Epithelial cell of esophagus (primary cell): ENCODE measurements at regions not wholly inside any gene's neighbourhood (a gene's known extent, or its start where the extent isn't known, plus 50 kb on each side); places are given as distances from the start of the nearest gene placed in this dataset.
"Not testable (repeated sequence)": the region's sequence is repeated elsewhere in the genome, so short reads cannot be mapped to it uniquely, and the experiment has no call there.

Experiments
- DNase-seq: peaks from one replicate; pipeline ENCODE4 v3.0.0; 2010; ENCODE audit warnings: low read depth
- H3K4me3 ChIP-seq: 2 replicates; pipeline ENCODE4 v1.5.1; 2011; ENCODE audit warnings: mild to moderate bottlenecking, low read length, control low read depth
- TF ChIP-seq, protein P1 (sequence below): IDR thresholded peaks from 2 replicates; pipeline ENCODE4 v1.5.1; 2011; ENCODE audit warnings: low read depth, mild to moderate bottlenecking, low read length, control low read depth, inconsistent platforms; ENCODE audit not compliant: insufficient read depth; ENCODE audit errors: missing control alignments

DNA sequence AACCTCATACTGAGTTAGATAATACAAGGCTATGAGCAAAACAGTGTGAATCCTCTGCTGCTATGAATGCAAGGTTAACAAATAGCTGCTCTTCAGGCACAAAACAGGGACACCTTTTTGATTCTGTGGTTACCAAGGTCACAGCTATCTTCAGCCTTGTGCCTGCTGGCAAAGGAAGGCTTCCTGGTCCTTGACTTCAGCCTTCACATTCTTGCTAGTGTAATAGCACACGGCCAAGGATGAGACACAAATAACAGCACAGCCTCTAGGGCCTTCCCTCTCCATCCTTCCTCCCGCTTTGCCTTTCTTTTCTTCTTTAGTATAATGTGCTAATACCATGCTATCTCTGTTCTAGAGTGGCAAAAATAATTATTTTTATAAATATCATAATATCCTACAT is 130.6 kb upstream of the CAV2 start:
- TF ChIP-seq, protein P1, sequence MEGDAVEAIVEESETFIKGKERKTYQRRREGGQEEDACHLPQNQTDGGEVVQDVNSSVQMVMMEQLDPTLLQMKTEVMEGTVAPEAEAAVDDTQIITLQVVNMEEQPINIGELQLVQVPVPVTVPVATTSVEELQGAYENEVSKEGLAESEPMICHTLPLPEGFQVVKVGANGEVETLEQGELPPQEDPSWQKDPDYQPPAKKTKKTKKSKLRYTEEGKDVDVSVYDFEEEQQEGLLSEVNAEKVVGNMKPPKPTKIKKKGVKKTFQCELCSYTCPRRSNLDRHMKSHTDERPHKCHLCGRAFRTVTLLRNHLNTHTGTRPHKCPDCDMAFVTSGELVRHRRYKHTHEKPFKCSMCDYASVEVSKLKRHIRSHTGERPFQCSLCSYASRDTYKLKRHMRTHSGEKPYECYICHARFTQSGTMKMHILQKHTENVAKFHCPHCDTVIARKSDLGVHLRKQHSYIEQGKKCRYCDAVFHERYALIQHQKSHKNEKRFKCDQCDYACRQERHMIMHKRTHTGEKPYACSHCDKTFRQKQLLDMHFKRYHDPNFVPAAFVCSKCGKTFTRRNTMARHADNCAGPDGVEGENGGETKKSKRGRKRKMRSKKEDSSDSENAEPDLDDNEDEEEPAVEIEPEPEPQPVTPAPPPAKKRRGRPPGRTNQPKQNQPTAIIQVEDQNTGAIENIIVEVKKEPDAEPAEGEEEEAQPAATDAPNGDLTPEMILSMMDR, result no peak
- no peak overlapping the region for H3K4me3 ChIP-seq
- no peak for DNase-seq

- not testable (repeated sequence) for DNase-seq, H3K4me3 ChIP-seq
These were observed 128.0 kb upstream of the CAV2 start for GRCh38 chr7:116371536-116371935.

- not testable (repeated sequence) for DNase-seq, H3K4me3 ChIP-seq
These were observed 126.3 kb upstream of the CAV2 start for GRCh38 chr7:116373229-116373628.

DNA sequence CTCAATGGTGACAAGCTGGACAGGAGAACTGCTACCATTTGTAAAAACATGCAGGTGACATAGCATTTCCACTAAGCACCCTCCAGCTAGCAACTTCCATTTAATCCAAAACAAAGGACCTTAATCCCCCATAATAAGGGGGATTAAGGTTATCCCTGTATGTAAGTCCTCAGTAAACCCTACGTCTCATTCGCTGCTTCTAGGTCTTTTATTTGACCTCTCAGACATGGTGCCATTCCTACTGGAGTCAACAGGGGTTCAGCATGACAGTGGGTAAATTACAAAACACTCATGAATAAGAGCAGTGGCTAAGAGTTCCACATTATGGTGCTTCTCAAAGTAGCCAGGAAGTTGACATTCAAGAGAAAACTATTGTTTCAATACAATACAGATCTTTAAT is 121.8 kb upstream of the CAV2 start:
- no peak overlapping the region for H3K4me3 ChIP-seq
- no peak for DNase-seq
- TF ChIP-seq, protein P1, result no peak

GRCh38 chr7:116380025-116380424 is 119.5 kb upstream of the CAV2 start:
- no peak overlapping the region for H3K4me3 ChIP-seq
- DNase-seq, result no peak
- TF ChIP-seq, protein P1, result no peak

DNA sequence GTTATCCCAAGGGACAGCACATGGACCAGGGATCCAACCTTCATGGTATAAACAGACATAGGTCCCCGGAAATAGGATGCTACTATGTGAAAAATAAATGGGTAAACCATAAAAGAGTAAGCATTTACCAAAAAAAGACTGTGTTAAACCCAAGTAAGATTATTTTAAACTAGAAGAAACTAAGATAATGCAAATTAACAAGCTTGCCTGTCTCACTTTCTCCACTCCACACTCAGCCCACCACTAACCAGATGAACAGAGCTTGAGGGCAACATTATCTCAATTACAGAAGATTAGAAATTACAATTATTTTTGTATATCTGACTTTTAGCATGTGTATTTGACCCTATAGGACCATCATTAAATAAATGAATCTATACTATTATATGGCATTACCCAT is 117.2 kb upstream of the CAV2 start:
- no peak overlapping the region for H3K4me3 ChIP-seq
- no peak for DNase-seq
- TF ChIP-seq, protein P1, result no peak

DNA sequence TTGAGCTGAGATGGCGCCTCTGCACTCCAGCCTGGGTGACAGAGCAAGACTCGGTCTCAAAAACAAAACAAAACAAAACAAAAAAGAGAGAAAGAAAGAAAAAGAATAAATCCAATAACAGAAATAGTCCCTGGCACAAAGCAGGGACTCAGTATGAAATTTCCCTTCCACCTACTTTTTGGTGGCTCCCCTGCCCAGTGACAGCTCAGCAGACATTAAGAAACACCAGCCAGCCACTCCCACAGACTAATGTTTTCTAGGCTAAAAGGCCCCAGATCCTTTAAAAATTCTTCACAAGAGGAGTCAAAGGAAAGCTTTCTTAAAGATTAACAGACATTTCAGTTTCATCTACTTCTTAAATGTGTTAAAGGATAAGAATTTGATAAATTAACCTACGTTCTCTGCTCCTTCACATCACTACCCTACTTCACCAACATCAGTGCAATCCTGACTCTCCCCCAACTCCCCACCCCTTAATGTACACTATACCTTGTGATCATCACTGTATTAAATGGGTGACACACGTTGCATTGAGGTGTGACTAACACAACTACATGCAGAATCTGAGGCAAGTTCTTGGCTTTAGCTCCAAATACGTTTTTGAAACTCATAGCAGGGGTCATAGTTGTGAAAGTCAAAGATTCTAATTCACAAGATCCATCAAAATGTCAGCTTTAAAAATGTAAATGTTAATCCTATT is 114.5 kb upstream of the CAV2 start:
- peak; percentile 29 for DNase-seq
- TF ChIP-seq, protein P1, result no peak

GRCh38 chr7:116386674-116387073 is 112.9 kb upstream of the CAV2 start:
- no peak overlapping the region for H3K4me3 ChIP-seq
- DNase-seq, result no peak
- TF ChIP-seq, protein P1, result no peak

More for the DNA sequence above, 114.5 kb upstream of the CAV2 start:
- H3K4me3 ChIP-seq, result no peak overlapping the region
